ENCODE measurements at regions not wholly inside any gene's neighbourhood (a gene's known extent, or its start where the extent isn't known, plus 50 kb on each side); places are given as distances from the start of the nearest gene placed in this dataset.
"Not testable (repeated sequence)": the region's sequence is repeated elsewhere in the genome, so short reads cannot be mapped to it uniquely, and the experiment has no call there.

GRCh38 chr11:22115470-22116029 lies 77.3 kb upstream of the ANO5 start:
- ChIA-PET POLR2A (no interaction called here), CTCF (no interaction called here)
- H3K4me3 ChIP-seq (ENCODE audit: low read length): no peak overlapping the region
- Mint-ChIP-seq H3K9me3 (peaks cover 12% of the 10 kb centered on the region), H3K27ac (no peak overlapping the region), H3K4me1 (ENCODE audit: low read depth) (no peaks in the 10 kb centered on the region), H3K27me3 (no peaks in the 10 kb centered on the region), H3K36me3 (ENCODE audit: low read depth) (no peaks in the 10 kb centered on the region), H3K4me3 (no peak overlapping the region)
- H3K9me3 ChIP-seq (ENCODE audit: control insufficient read depth in 1 of 2, insufficient read depth in 1 of 2, low read length in 2 of 2): no peaks in the 10 kb centered on the region
- H3K27ac ChIP-seq (ENCODE audit: low read depth in 1 of 2, low read length in 2 of 2): no peak overlapping the region
- intact Hi-C loops (cut with DNase I, micrococcal nuclease): no loop called here
- DNase-seq (no peak), ATAC-seq (ENCODE audit: poor library complexity) (no peak)
- no peaks in the 10 kb centered on the region for H3K27me3 ChIP-seq (ENCODE audit: control insufficient read depth in 1 of 2, insufficient read depth in 2 of 2, low read length in 2 of 2)
- H3K4me1 ChIP-seq (ENCODE audit: insufficient read depth, low read length): no peaks in the 10 kb centered on the region
- TF ChIP-seq CTCF (IDR thresholded peaks at IDR 0.05): no peak
- H3K36me3 ChIP-seq (ENCODE audit: insufficient read depth, low read length): no peaks in the 10 kb centered on the region

GRCh38 chr11:22127981-22128380 lies 64.9 kb upstream of the ANO5 start:
- intact Hi-C loops (cut with DNase I, micrococcal nuclease); H3K27me3 Mint-ChIP-seq; CTCF ChIA-PET; H3K27ac Mint-ChIP-seq; H3K36me3 ChIP-seq (ENCODE audit: insufficient read depth, low read length); DNase-seq; H3K4me1 Mint-ChIP-seq (ENCODE audit: low read depth); H3K4me1 ChIP-seq (ENCODE audit: insufficient read depth, low read length); H3K27ac ChIP-seq (ENCODE audit: low read depth in 1 of 2, low read length in 2 of 2); ATAC-seq (ENCODE audit: poor library complexity); POLR2A ChIA-PET; H3K36me3 Mint-ChIP-seq (ENCODE audit: low read depth); H3K27me3 ChIP-seq (ENCODE audit: control insufficient read depth in 1 of 2, insufficient read depth in 2 of 2, low read length in 2 of 2); H3K9me3 ChIP-seq (ENCODE audit: control insufficient read depth in 1 of 2, insufficient read depth in 1 of 2, low read length in 2 of 2); H3K4me3 Mint-ChIP-seq; H3K4me3 ChIP-seq (ENCODE audit: low read length): not testable (repeated sequence)
- H3K9me3 Mint-ChIP-seq: peaks cover 17% of the 10 kb centered on the region

- no peaks in the 10 kb centered on the region for H3K27me3 ChIP-seq (ENCODE audit: control insufficient read depth in 1 of 2, insufficient read depth in 2 of 2, low read length in 2 of 2)
- Mint-ChIP-seq H3K27me3 (no peaks in the 10 kb centered on the region), H3K9me3 (peaks cover 18% of the 10 kb centered on the region), H3K4me3 (no peak overlapping the region), H3K36me3 (ENCODE audit: low read depth) (no peaks in the 10 kb centered on the region), H3K27ac (no peak overlapping the region), H3K4me1 (ENCODE audit: low read depth) (no peaks in the 10 kb centered on the region)
- no peak for ATAC-seq (ENCODE audit: poor library complexity)
- no peak for DNase-seq
- H3K9me3 ChIP-seq (ENCODE audit: control insufficient read depth in 1 of 2, insufficient read depth in 1 of 2, low read length in 2 of 2): peaks cover 4 to 5% of the 10 kb centered on the region in 2 experiments
- H3K4me3 ChIP-seq (ENCODE audit: low read length): no peak overlapping the region
- intact Hi-C loops (cut with DNase I, micrococcal nuclease): no loop called here
- H3K36me3 ChIP-seq (ENCODE audit: insufficient read depth, low read length): no peaks in the 10 kb centered on the region
- CTCF ChIA-PET: no interaction called here
- POLR2A ChIA-PET: no interaction called here
- no peak overlapping the region for H3K27ac ChIP-seq (ENCODE audit: low read depth in 1 of 2, low read length in 2 of 2)
- no peak for TF ChIP-seq CTCF (IDR thresholded peaks at IDR 0.05)
- H3K4me1 ChIP-seq (ENCODE audit: insufficient read depth, low read length): no peaks in the 10 kb centered on the region
These were observed 62.3 kb upstream of the ANO5 start for GRCh38 chr11:22130462-22131053.

GRCh38 chr11:22133776-22134175 lies 59.1 kb upstream of the ANO5 start:
- Mint-ChIP-seq H3K4me1 (ENCODE audit: low read depth) (no peaks in the 10 kb centered on the region), H3K27ac (no peak overlapping the region), H3K36me3 (ENCODE audit: low read depth) (no peaks in the 10 kb centered on the region), H3K27me3 (no peaks in the 10 kb centered on the region), H3K4me3 (no peak overlapping the region), H3K9me3 (peaks cover 8% of the 10 kb centered on the region)
- ChIA-PET POLR2A (no interaction called here), CTCF (no interaction called here)
- no peaks in the 10 kb centered on the region for H3K36me3 ChIP-seq (ENCODE audit: insufficient read depth, low read length)
- H3K4me3 ChIP-seq (ENCODE audit: low read length): no peak overlapping the region
- intact Hi-C loops (cut with DNase I, micrococcal nuclease): no loop called here
- DNase-seq (no peak), ATAC-seq (ENCODE audit: poor library complexity) (no peak)
- no peaks in the 10 kb centered on the region for H3K4me1 ChIP-seq (ENCODE audit: insufficient read depth, low read length)
- peaks cover 0 to 4% of the 10 kb centered on the region in 2 experiments for H3K9me3 ChIP-seq (ENCODE audit: control insufficient read depth in 1 of 2, insufficient read depth in 1 of 2, low read length in 2 of 2)
- no peaks in the 10 kb centered on the region for H3K27me3 ChIP-seq (ENCODE audit: control insufficient read depth in 1 of 2, insufficient read depth in 2 of 2, low read length in 2 of 2)
- no peak for TF ChIP-seq CTCF (IDR thresholded peaks at IDR 0.05)
- no peak overlapping the region for H3K27ac ChIP-seq (ENCODE audit: low read depth in 1 of 2, low read length in 2 of 2)

Data from CD4-positive, alpha-beta T cell (primary cell).